ENCODE measurements at regions not wholly inside any gene's neighbourhood (a gene's known extent, or its start where the extent isn't known, plus 50 kb on each side); places are given as distances from the start of the nearest gene placed in this dataset.

- intact Hi-C loops (cut with DNase I), result no loop called here
- Histone ChIP-seq H3K4me1 (no peaks in the 10 kb centered on the region), H3K27me3 (no peaks in the 10 kb centered on the region), H3K27ac (no peak overlapping the region), H3K36me3 (no peaks in the 10 kb centered on the region), H3K4me3 (no peak overlapping the region), H3K9me3 (no peaks in the 10 kb centered on the region)
- WGBS, 2 donors, result 41 to 69% methylated on average over 3 to 4 of the region's 4 CpGs
- no peak for DNase-seq
- TF ChIP-seq CTCF (IDR thresholded peaks at IDR 0.05), result no peak
- no peak for TF ChIP-seq POLR2A (IDR thresholded peaks at IDR 0.05)
Observed at GRCh38 chr12:11509326-11509725, 114.0 kb upstream of the PRB2 start.

DNA sequence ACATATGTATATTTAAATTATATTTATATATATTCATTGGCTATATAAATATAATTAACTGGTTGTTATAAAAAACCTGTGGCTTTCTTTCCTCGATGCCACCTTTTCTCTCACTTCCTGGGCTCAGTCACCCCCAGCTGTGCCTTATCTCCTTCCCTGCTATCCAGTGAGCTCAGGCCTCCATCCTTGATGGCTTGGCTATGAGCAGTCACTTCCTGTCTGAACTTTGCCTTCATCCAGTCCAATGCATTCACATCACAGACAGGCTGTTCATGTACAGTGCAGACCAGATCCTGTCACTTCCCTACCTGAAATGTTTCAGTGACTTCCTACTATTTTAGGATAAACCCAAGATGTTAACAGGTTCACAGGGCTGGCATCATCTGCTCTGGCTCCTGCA, 115.3 kb upstream of the PRB2 start:
- no peak overlapping the region for H3K27ac ChIP-seq
- H3K27me3 ChIP-seq, result no peaks in the 10 kb centered on the region
- no peak overlapping the region for H3K4me3 ChIP-seq
- H3K9me3 ChIP-seq, result no peaks in the 10 kb centered on the region
- intact Hi-C loops (cut with DNase I), result no loop called here
- no peaks in the 10 kb centered on the region for H3K36me3 ChIP-seq
- TF ChIP-seq POLR2A (IDR thresholded peaks at IDR 0.05), result no peak
- TF ChIP-seq CTCF (IDR thresholded peaks at IDR 0.05), result no peak
- WGBS, 2 donors, result 42 to 63% methylated on average over 1 of the region's 1 CpG
- no peak for DNase-seq
- no peaks in the 10 kb centered on the region for H3K4me1 ChIP-seq

GRCh38 chr12:11513288-11513687, 117.9 kb upstream of the PRB2 start:
- DNase-seq, result no peak
- intact Hi-C loops (cut with DNase I), result no loop called here
- no peak overlapping the region for H3K4me3 ChIP-seq
- no peaks in the 10 kb centered on the region for H3K9me3 ChIP-seq
- no peaks in the 10 kb centered on the region for H3K36me3 ChIP-seq
- H3K4me1 ChIP-seq, result no peaks in the 10 kb centered on the region
- WGBS, 2 donors, result 54 to 80% methylated on average over 4 of the region's 4 CpGs
- TF ChIP-seq CTCF (IDR thresholded peaks at IDR 0.05) (no peak), POLR2A (IDR thresholded peaks at IDR 0.05) (no peak)
- H3K27ac ChIP-seq, result no peak overlapping the region
- H3K27me3 ChIP-seq, result no peaks in the 10 kb centered on the region

DNA sequence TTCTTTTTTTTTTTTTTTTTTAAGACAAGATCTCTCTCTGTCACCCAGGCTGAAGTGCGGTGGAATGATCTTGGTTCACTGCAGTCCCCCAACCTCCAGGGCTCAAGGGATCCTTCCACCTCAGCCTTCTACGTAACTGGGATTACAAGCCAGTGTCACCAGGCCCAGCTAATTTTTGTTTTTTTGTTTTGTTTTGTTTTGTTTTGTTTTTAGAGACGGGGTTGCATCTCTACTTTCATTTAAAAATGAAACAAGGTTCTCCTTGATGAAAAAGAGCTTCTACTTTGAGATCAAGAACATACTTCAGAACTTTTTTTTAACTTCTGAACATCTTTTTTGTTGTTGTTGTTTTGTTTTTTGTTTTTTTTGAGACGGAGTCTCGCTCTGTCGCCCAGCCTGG, 121.7 kb upstream of the PRB2 start:
- DNase-seq, result no peak
- H3K4me3 ChIP-seq, result no peak overlapping the region
- intact Hi-C loops (cut with DNase I), result no loop called here
- no peaks in the 10 kb centered on the region for H3K9me3 ChIP-seq
- no peaks in the 10 kb centered on the region for H3K27me3 ChIP-seq
- WGBS, 2 donors, result 80 to 87% methylated on average over 6 of the region's 6 CpGs
- no peaks in the 10 kb centered on the region for H3K36me3 ChIP-seq
- no peaks in the 10 kb centered on the region for H3K4me1 ChIP-seq
- no peak overlapping the region for H3K27ac ChIP-seq
- TF ChIP-seq POLR2A (IDR thresholded peaks at IDR 0.05) (no peak), CTCF (IDR thresholded peaks at IDR 0.05) (no peak)

DNA sequence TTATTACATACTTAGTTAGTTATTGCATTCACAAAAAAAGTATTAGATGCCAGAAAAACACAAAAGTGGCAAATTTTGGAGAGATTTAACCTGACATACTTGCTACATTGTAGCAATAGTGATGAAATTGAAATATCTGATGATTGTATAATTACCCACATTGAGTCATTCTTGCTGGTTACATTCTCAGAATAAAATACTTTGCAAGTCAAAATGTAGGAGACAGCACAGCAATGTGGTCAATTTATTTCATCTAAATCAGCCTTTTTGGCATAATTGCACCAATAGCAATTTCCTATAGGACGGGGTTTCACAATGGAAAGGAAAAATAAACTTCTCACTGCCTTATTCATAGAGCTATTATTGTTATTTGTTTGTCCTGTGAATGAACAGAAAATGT, 125.0 kb upstream of the ETV6 start:
- no peak for TF ChIP-seq POLR2A (IDR thresholded peaks at IDR 0.05)
- TF ChIP-seq CTCF (IDR thresholded peaks at IDR 0.05), result no peak
- Histone ChIP-seq H3K27me3 (no peaks in the 10 kb centered on the region), H3K9me3 (no peaks in the 10 kb centered on the region), H3K4me3 (no peak overlapping the region), H3K36me3 (no peaks in the 10 kb centered on the region), H3K27ac (no peak overlapping the region), H3K4me1 (no peaks in the 10 kb centered on the region)
- 43 to 53% methylated on average over 1 of the region's 1 CpG for WGBS, 2 donors
- intact Hi-C loops (cut with DNase I), result no loop called here
- DNase-seq, result no peak

Measured in esophagus squamous epithelium (tissue), 5 donors.